ENCODE measurements at regions not wholly inside any gene's neighbourhood (a gene's known extent, or its start where the extent isn't known, plus 50 kb on each side); places are given as distances from the start of the nearest gene placed in this dataset.

DNA sequence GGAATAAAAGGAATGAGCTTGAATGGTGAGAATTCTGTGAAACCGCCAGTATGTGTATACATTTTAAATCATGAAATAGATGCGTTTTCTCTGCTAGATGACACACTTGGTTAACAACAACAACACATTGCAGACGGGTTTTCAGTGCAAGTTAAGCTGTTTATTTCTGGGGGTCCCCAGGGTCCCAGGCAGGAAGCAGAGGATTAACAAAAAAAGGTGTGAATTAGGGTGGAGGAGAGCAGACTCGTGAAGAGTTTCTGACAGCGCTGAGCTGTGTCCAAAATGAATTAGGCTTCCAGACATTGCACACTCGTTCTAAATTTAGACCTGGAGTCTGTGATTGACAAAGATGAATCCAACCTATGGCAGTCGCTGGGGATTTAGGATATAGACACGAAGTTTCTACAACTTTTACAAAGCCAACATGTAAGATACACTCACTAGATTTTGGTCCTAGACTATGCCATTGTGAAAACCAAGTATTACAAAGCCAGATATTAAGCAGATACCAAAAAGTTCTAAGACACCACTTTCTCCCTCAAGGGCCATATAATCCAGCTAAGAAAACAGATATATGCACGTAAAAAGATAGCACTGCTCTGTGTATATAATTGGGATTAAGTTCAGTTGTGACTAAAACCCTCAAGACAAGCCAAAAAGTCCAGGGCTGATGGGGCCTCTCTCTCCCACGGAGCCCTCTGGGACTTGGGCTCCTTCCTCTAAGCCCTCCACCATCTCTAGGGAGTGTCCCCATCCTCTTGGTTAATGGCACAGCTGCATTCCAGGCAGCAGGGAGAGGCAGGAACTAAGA lies 120.2 kb downstream of the ACAA2 start:
- TF ChIP-seq, protein P1, sequence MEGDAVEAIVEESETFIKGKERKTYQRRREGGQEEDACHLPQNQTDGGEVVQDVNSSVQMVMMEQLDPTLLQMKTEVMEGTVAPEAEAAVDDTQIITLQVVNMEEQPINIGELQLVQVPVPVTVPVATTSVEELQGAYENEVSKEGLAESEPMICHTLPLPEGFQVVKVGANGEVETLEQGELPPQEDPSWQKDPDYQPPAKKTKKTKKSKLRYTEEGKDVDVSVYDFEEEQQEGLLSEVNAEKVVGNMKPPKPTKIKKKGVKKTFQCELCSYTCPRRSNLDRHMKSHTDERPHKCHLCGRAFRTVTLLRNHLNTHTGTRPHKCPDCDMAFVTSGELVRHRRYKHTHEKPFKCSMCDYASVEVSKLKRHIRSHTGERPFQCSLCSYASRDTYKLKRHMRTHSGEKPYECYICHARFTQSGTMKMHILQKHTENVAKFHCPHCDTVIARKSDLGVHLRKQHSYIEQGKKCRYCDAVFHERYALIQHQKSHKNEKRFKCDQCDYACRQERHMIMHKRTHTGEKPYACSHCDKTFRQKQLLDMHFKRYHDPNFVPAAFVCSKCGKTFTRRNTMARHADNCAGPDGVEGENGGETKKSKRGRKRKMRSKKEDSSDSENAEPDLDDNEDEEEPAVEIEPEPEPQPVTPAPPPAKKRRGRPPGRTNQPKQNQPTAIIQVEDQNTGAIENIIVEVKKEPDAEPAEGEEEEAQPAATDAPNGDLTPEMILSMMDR (conservative IDR thresholded peaks at IDR 0.05): no peak
- TF ChIP-seq ZFX (IDR thresholded peaks at IDR 0.05): no peak

Measured in C4-2B (cell line).